HEK293 (cell line): ENCODE measurements at regions not wholly inside any gene's neighbourhood (a gene's known extent, or its start where the extent isn't known, plus 50 kb on each side); places are given as distances from the start of the nearest gene placed in this dataset.

Source experiments
- OSR2 ChIP-seq: fragments of 450-650 bp; formaldehyde crosslinking; IDR thresholded peaks from 2 replicates; pipeline ENCODE4 v1.5.1; 2016; ENCODE audit warnings: missing biosample characterization, missing genetic modification characterization
- ZBTB21 ChIP-seq: fragments of 450-650 bp; formaldehyde crosslinking; IDR thresholded peaks from 2 replicates; pipeline ENCODE4 v1.5.1; 2017; ENCODE audit warnings: missing biosample characterization, missing genetic modification characterization
- ZNF121 ChIP-seq: fragments of 450-650 bp; formaldehyde crosslinking; IDR thresholded peaks from 2 replicates; pipeline ENCODE4 v1.5.1; 2016; ENCODE audit warnings: missing biosample characterization, missing genetic modification characterization
- ZNF302 ChIP-seq: fragments of 450-650 bp; formaldehyde crosslinking; IDR thresholded peaks from 2 replicates; pipeline ENCODE4 v1.5.1; 2016; ENCODE audit warnings: missing biosample characterization, missing genetic modification characterization, low read depth
- ZNF324 ChIP-seq: fragments of 450-650 bp; formaldehyde crosslinking; IDR thresholded peaks from 2 replicates; pipeline ENCODE4 v1.5.1; 2016; ENCODE audit warnings: missing biosample characterization, missing genetic modification characterization
- ZNF530 ChIP-seq: fragments of 450-650 bp; formaldehyde crosslinking; IDR thresholded peaks from 2 replicates; pipeline ENCODE4 v1.5.1; 2016; ENCODE audit warnings: low read depth, missing biosample characterization, missing genetic modification characterization
- ZNF560 ChIP-seq: fragments of 450-650 bp; formaldehyde crosslinking; IDR thresholded peaks from 2 replicates; pipeline ENCODE4 v1.5.1; 2017; ENCODE audit warnings: missing biosample characterization, missing genetic modification characterization, borderline replicate concordance
- ZNF600 ChIP-seq: fragments of 450-650 bp; formaldehyde crosslinking; IDR thresholded peaks from 2 replicates; pipeline ENCODE4 v1.5.1; 2016; ENCODE audit warnings: missing biosample characterization, missing genetic modification characterization
- ZNF776 ChIP-seq: fragments of 450-650 bp; formaldehyde crosslinking; IDR thresholded peaks from 2 replicates; pipeline ENCODE4 v1.5.0; 2017; ENCODE audit warnings: missing biosample characterization, missing genetic modification characterization, borderline replicate concordance
- TF ChIP-seq, protein P1 (sequence below): sonication (generic); formaldehyde crosslinking; IDR thresholded peaks from 2 replicates; pipeline ENCODE4 v1.8.1; 2022; ENCODE audit warnings: mild to moderate bottlenecking, moderate library complexity, missing genetic modification reagents
- TF ChIP-seq, protein P2 (sequence below): fragments of 450-650 bp; formaldehyde crosslinking; IDR thresholded peaks from 2 replicates; pipeline ENCODE4 v1.5.1; 2016; ENCODE audit warnings: missing biosample characterization, missing genetic modification characterization
- TF ChIP-seq, protein P3 (sequence below): fragments of 450-650 bp; formaldehyde crosslinking; conservative IDR thresholded peaks from 2 replicates; pipeline ENCODE4 v1.5.1; 2016; ENCODE audit warnings: low read depth, missing biosample characterization, missing genetic modification characterization
- TF ChIP-seq, protein P4 (sequence below): fragments of 450-650 bp; formaldehyde crosslinking; IDR thresholded peaks from 2 replicates; pipeline ENCODE4 v1.5.1; 2016; ENCODE audit warnings: missing biosample characterization, missing genetic modification characterization

DNA sequence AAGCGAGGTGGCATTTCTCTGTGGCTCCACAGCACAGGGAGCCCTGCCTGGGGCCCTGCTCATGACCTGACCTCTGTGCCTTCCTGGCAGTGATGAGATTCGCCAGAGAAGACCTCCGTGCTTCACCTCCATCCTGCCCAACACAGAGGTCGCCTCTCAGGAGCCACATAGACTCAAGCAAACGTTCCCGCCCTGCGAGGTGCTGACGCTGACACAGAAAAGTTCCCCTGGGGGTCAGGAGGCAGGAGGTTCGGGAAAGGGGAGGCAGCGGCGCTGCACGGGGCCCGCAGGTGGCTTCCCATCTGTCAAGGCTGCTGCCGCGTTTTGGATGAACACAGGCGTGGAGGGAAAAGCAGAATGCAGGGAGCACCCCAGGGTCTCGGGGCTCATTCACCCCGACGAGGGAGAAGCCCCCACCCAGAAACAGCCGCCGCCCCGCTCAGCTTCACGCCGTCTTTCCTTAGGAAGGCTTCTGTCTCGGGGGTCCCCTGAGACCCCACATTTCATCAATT is 579.6 kb upstream of the SALL3 start:
- TF ChIP-seq, protein P1, sequence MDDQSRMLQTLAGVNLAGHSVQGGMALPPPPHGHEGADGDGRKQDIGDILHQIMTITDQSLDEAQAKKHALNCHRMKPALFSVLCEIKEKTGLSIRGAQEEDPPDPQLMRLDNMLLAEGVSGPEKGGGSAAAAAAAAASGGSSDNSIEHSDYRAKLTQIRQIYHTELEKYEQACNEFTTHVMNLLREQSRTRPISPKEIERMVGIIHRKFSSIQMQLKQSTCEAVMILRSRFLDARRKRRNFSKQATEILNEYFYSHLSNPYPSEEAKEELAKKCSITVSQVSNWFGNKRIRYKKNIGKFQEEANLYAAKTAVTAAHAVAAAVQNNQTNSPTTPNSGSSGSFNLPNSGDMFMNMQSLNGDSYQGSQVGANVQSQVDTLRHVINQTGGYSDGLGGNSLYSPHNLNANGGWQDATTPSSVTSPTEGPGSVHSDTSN: no peak
- TF ChIP-seq ZNF121: no peak
- TF ChIP-seq ZNF560 (tag by site-specific recombination): no peak
- no peak for TF ChIP-seq OSR2 (tag by site-specific recombination)
- TF ChIP-seq, protein P2, sequence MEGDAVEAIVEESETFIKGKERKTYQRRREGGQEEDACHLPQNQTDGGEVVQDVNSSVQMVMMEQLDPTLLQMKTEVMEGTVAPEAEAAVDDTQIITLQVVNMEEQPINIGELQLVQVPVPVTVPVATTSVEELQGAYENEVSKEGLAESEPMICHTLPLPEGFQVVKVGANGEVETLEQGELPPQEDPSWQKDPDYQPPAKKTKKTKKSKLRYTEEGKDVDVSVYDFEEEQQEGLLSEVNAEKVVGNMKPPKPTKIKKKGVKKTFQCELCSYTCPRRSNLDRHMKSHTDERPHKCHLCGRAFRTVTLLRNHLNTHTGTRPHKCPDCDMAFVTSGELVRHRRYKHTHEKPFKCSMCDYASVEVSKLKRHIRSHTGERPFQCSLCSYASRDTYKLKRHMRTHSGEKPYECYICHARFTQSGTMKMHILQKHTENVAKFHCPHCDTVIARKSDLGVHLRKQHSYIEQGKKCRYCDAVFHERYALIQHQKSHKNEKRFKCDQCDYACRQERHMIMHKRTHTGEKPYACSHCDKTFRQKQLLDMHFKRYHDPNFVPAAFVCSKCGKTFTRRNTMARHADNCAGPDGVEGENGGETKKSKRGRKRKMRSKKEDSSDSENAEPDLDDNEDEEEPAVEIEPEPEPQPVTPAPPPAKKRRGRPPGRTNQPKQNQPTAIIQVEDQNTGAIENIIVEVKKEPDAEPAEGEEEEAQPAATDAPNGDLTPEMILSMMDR: no peak
- TF ChIP-seq, protein P3, sequence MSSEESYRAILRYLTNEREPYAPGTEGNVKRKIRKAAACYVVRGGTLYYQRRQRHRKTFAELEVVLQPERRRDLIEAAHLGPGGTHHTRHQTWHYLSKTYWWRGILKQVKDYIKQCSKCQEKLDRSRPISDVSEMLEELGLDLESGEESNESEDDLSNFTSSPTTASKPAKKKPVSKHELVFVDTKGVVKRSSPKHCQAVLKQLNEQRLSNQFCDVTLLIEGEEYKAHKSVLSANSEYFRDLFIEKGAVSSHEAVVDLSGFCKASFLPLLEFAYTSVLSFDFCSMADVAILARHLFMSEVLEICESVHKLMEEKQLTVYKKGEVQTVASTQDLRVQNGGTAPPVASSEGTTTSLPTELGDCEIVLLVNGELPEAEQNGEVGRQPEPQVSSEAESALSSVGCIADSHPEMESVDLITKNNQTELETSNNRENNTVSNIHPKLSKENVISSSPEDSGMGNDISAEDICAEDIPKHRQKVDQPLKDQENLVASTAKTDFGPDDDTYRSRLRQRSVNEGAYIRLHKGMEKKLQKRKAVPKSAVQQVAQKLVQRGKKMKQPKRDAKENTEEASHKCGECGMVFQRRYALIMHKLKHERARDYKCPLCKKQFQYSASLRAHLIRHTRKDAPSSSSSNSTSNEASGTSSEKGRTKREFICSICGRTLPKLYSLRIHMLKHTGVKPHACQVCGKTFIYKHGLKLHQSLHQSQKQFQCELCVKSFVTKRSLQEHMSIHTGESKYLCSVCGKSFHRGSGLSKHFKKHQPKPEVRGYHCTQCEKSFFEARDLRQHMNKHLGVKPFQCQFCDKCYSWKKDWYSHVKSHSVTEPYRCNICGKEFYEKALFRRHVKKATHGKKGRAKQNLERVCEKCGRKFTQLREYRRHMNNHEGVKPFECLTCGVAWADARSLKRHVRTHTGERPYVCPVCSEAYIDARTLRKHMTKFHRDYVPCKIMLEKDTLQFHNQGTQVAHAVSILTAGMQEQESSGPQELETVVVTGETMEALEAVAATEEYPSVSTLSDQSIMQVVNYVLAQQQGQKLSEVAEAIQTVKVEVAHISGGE (tag by site-specific recombination): no peak
- no peak for TF ChIP-seq ZNF776 (tag by site-specific recombination)
- TF ChIP-seq ZBTB21 (tag by site-specific recombination): no peak
- TF ChIP-seq, protein P4, sequence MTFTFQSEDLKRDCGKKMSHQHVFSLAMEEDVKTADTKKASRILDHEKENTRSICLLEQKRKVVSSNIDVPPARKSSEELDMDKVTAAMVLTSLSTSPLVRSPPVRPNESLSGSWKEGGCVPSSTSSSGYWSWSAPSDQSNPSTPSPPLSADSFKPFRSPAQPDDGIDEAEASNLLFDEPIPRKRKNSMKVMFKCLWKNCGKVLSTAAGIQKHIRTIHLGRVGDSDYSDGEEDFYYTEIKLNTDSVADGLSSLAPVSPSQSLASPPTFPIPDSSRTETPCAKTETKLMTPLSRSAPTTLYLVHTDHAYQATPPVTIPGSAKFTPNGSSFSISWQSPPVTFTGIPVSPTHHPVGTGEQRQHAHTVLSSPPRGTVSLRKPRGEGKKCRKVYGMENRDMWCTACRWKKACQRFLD (tag by site-specific recombination): no peak
- no peak for TF ChIP-seq ZNF600 (tag by site-specific recombination)
- TF ChIP-seq ZNF324 (tag by site-specific recombination): no peak
- TF ChIP-seq ZNF530 (tag by site-specific recombination): no peak
- TF ChIP-seq ZNF302: no peak
